GM18498 (cell line): ENCODE measurements at regions not wholly inside any gene's neighbourhood (a gene's known extent, or its start where the extent isn't known, plus 50 kb on each side); places are given as distances from the start of the nearest gene placed in this dataset.
A peak's percentile ranks its signal among the peaks of the same experiment; 100 is the strongest.
"Not testable (repeated sequence)": the region's sequence is repeated elsewhere in the genome, so short reads cannot be mapped to it uniquely, and the experiment has no call there.

Experiments
- ATAC-seq: cut with Tn5 transposase; IDR thresholded peaks from one replicate; pipeline ENCODE4 v1.9.1; 2021; ENCODE audit warnings: mild to moderate bottlenecking, moderate library complexity; ENCODE audit not compliant: unreplicated experiment

DNA sequence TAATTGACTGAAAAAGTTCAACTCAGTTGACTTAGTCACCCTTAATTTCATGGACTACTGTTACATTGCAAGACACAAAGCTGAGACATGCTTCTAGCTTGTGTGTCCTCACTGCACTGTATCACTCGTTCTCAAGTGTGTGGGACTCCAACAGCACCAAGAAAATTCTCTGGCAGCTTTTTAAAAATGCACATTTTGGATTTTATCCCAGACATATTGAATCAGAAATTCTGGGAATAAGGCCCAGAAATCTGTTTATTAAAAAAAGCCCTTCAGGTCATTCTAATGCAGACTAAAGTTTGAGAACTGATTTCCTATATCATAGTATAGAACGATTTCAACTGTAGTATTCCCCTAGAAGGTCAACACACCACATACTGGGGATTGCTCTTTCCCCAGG is 1485.3 kb downstream of the PCDH9 start:
- no peak for ATAC-seq

DNA sequence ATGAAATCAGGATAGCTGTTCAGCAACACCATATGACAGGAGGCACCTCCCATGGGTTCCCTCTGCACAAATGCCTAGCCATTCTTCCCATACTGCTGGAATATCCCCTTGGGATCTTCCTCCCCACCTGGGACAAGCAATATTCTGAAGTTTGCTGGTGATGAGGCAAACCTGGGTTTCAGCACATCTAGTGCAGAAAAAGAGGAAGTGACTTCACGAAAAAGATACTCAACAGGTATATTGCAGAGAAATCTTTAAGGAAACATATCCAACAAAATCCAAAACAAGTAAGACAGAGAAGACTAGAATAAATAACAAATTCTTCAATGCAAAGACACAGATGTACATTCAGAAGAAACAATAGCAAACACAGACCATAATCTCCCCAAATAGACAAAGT is 1497.0 kb downstream of the PCDH9 start:
- no peak for ATAC-seq

DNA sequence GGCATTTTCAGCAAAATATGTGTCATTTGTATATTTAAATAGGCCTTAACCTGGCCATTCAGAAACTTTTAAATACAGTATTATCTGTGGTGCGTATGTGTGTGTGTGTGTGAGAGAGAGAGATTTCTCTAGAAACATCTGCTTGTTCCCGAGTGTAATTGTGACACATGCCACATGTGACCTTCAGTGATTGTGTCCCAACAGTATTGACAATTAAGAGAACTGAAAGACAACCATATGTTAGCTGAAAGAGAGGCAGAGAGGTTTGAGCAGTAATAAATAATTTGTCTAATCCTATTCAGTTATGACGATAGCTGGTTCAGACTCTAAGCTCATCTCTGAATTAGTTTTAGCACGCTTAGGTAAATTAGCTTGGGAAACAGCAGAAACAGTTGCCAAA is 1503.1 kb downstream of the PCDH9 start:
- no peak for ATAC-seq

DNA sequence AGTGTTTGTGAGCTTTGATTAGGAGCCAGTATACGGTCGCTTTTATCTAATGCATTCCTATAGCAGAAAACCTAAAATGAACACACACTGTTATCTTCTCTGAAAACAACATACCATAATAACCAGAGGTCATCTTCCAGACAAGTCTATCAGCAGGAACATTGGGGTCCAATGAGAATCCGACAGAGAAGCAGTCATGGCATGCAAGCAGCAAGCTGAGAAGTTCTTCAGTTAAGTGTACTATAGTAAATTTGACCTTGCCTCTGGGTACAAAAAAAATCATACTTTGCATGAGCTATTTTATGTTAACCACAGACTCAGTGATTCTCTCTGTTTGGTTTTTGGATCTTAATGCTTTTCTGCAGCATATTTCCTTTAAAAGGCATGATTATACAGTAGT is 1505.1 kb downstream of the PCDH9 start:
- no peak for ATAC-seq

DNA sequence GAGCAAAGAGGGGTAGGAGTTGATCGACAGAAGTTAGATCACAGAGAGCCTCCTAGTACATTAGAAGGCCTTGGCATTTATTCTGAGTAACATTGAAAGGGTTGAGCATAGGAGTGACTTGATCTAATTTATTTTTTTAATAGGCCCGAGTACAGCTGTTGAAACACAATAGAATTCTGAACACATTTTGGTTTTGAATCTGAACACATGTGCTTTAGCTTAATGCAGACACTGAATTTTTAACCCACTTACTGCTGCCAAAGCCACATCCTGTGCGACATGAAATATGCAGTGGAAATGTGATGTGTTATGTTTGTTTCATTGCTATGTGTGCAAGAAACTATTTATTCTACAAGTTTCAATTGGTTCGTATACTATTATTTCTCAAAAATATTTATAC is 1505.9 kb downstream of the PCDH9 start:
- ATAC-seq = no peak

DNA sequence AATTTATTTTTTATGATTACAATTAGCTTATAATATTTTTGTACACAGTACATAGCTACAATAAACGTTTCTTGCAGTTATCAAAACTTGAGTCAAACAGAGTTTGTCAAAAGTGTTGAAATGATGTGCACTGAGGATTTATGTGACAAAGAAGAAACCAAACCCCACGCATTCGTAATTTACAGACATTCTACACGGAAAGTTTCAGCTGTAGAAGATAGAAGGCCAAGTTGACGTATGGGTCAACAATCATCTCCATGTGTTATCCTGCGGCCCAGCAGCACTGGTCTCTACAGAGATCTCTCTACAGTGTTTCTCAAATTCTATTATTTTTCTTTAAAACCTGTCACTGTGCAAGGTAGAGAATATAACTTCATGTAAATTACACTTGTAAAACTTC is 1507.6 kb downstream of the PCDH9 start:
- no peak for ATAC-seq

DNA sequence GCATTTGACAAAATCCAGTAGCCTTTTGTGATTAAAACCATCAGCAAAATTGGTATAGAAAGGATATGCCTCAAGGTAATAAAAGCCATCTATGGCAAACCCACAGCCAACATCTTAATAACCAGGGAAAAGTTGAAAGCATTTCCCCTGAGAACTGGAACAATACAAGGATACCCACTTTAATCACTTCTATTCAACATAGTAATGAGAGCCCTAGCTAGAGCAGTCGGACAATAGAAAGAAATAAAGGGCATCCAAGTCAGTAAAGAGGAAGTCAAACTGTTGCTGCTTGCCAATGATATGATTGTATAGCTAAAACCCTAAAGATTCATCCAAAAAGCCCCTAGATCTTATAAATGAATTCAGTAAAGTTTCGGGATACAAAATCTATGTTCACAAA is 1510.3 kb downstream of the PCDH9 start:
- no peak for ATAC-seq

DNA sequence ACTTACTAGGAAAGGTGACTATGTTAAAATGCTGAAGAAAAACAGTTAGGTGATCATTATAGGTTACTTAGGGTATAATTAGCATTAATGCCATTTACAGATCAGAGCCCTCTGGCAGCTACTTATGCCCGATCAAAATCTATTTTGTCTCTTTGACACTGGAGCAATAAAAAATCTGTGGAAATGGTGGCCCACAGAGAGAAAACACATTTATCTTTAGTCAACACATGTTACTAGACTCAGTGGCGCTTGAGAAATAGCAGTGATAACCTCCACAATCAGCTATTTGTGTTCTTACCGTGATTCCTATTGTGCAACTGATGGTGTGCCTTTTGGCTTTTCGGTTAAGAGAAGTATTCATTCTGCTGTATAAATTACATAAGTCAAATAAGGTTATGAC is 1519.6 kb downstream of the PCDH9 start:
- ATAC-seq = no peak

DNA sequence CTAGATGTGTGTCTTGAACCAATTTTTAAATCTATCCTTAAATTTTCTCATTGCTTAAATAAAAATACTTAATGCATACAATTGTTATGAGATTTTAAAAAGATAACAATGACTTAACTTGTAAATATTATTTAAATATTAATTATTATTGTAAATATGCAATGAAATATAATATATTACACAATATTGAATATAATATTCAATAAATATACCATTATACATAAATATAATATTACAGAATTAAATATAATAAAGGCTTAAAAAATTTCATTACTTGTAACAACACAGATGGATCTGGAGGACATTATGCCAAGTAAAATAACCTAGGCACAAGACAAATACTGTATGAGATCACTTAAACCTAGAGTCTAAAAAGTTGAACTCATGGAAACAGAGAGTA is 1532.3 kb downstream of the PCDH9 start:
- no peak for ATAC-seq

DNA sequence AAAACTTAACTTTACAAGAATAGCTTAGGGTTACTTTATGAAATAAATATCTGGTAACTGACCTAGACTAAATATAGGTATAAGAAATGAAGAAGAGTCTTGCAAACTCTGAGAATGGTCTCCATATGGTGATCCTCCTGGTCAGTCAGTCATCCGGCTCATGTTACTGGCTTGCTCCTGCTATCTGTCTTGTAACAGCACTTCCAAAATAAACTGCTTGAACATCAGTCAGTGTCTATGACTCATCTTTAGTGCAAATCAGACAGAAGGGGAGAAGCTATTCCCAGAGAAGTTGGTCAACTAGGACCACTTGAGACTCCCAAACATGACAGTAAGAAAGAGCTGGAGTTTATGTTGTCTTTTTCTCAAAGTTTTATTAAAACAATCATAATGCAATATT is 1550.9 kb downstream of the PCDH9 start:
- ATAC-seq = no peak

DNA sequence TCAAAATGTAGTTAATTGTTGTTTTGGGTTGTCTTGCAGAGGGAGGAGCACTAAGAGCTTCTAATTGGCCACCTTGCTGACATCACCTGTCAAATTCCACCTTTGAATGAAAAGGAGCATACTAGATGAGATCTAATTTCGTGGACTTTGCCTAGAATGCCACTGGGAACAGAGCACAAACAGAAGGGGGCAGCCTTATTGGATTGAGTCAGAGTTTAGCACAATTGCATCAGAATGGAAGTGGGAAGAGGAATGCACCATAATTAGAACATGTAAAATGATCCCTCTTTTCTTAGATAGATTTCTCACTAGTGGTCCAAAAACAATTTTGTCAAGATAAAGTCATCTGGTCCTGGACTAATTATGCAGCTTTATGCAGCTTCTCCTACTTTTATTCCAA is 1552.2 kb downstream of the PCDH9 start:
- no peak for ATAC-seq

DNA sequence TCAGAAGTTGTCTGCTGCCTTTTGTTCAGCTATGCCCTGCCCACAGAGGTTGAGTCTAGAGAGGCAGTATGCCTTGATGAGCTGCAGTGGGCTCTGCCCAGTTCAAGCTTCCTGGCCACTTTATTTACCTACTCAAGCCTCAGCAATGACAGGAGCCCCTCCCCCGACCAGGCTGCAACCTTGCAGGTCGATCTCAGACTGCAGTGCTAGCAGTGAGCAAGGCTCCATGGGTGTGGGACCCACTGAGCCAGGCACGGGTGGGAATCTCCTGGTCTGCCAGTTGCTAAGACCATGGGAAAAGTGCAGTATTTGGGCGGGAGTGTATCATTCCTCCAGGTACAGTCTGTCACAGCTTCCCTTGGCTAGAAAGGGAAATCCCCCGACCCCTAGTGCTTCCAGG is 1554.8 kb downstream of the PCDH9 start:
- ATAC-seq = not testable (repeated sequence)

DNA sequence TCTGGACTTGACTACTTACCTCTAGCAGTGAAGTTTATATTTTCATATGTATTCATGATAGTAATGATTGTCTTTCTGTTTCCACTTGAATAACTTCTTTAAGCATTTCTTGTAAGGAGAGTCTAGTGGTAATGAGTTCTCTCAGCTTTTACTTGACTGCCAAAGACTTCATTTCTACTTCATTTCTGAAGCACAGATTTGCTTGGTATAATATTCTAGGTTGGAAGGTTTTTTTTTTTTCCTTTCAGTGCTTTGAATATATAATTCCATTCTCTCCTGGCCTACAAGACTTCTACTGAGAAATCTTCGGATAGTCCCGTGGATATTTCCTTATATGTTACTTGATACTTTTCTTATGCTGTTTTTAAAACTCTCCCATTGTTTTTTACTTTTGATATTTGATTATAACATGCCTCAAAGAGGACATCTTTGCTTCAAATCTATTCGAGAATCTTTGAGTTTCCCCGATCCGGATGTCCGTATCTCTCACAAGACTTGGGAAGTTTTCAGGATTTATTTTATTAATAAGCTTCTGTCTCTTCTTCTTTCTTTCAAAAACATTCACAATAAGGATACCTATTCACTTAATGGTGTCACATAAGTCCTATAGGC is 1560.0 kb downstream of the PCDH9 start:
- ATAC-seq = no peak

DNA sequence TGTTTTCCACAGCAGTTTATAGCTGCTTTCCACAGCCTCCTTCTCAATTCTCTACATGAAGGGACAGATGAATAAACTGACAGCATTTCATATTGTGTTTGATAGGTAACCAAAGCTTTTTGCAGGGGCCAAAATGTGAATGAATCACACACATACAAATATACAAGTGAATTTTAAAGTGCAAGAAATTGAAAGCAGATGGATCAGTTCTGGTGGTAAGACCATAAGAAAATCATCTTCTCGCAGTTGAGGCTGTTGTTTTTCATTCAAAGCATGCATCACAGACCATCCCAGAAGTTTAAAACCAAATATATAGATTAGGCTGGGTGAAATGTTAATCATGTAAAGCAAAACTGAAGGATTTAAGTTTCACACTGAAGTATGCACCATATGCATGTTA is 1569.4 kb downstream of the PCDH9 start:
- no peak for ATAC-seq

DNA sequence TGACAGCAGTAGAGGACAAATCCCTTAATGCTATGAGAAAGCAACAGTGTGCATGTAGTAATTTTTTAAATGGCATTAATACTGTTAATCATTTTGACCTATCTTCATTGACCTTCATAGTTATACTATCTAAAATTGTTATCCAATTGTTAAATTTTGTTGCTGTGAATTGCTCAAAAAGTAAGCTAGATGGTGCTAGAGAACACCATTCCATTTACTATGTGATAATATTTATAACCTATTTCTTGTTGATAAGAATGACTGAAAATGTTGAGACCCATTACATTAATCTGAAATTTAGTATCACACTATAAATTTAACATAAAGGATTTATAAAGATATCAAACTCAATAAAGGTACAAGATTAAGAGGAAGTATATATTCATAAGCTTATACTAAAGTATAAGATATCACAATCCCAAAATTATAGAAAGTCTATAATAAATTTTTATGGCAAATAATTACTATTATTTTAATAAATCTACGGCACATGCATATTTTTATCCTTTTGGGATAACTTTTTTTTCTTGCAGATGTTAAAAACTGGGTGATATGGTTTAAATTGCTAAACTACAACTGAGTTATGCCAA is 1573.3 kb downstream of the PCDH9 start:
- ATAC-seq = no peak

DNA sequence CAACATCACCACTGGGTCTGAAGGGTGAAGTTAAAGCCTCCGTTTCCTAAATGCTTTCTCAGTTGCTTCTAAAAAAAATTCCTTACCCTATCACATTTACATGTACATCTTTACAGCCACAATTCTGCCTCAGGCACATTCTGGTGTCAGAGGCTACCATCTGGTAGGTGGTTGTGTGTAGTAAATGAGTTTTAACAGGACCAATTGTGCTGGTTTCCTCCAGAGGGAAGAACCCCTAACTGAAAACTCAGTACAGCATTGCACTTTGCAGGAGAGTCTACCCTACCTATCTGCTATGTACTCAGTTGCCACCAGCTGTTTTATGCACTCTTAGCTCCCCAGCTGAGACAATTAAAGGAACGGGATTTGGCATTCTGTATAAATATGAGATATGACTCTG is 1576.5 kb downstream of the PCDH9 start:
- no peak for ATAC-seq

DNA sequence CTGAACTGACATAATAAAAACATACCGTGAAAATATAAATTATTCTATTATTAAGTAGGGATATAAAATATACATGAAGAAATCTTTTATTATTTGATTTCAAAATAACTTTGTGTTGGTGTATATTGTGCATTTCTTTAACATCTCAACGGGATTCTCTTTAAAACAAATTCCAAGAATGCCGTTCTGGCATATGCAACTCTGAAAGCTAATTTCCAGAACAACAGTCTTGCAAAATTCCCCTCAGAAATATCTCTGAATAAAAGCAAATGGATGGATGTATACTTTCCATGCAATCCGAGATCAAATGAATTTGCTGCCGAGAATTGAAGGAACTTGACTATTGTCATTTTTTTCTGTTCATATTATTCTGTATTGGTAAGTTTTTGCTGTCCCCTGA is 1579.8 kb downstream of the PCDH9 start:
- no peak for ATAC-seq

DNA sequence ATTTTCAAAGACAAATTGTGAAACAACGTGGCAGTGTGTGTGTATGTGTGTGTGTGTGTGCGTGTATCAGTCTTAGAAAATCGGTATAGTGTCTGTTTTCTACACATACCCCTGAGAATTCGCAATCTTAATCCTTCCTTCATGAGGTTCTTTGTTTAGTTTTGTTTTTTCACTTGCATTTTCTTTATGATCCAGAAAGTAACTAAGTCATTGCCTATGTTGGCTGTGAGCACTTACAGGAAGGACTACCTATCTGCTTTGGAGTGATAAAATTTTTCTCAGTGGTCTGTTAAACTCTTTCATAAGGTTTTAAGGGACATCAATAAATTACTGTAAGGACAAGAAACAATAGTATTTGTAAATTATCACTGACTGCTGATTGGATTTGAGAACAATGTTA is 1587.1 kb downstream of the PCDH9 start:
- ATAC-seq = no peak

DNA sequence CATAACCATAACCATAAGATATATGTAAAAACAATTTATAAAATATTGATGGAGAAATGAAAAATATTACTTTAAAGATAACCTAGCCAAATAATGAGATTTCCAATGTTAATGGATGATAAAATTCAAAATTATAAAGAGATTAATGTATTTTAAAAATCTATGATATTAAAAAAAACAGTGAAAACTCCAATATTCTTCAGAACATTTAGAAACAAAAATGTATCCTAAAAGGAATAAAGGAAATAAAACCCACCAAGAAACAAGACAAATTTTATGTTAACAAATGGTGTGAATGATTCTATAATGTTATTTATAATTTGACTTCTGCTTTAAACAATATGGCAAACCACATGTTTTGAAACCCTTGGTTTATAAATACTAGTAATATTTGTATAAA is 1587.8 kb downstream of the PCDH9 start:
- no peak for ATAC-seq

DNA sequence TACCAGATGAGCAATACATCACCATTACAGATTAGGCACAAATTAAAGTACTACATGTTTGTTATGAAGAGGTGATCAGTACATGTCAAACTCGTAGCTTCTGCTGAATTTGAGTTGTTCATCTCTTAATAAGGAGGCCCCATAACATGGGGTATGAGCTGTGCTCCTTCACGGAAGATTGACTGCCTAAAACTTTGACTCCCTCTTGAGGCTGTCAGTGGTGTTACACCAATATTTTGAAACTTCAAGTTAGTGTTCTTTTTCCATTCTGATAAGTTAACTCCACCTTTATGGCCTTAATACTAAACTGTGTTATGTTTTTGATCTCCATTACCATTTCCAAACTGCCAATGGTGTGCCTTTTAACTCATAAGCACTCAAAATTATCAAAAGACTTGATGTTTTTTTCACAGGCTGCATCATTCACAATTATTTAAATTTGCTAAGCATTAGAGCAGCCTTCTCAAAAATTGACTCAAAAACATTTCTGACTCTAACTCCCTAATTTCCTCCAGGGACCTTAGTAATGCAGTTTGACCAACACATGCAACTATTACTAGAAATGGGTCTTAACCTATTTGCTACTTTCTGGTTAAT is 1591.5 kb downstream of the PCDH9 start:
- ATAC-seq = peak; percentile 84

DNA sequence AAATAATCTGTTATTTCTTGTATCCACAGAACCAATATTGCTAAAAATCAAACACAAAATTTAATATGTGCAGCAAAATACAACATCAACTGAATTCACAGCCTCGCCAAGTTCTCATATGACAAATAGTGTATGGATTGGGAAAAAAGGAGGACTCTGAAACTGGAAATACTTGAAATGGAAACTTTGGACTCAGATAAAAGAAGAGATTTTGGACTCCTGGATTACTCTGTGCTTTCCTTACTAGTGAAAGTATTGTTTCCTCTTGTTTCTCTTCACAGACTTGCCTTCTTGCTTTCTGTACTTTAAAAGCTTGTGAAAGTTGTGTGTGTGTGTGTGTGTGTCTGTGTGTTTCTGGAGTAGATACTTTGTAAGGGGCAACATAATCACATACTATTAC is 1596.3 kb downstream of the PCDH9 start:
- ATAC-seq = no peak

DNA sequence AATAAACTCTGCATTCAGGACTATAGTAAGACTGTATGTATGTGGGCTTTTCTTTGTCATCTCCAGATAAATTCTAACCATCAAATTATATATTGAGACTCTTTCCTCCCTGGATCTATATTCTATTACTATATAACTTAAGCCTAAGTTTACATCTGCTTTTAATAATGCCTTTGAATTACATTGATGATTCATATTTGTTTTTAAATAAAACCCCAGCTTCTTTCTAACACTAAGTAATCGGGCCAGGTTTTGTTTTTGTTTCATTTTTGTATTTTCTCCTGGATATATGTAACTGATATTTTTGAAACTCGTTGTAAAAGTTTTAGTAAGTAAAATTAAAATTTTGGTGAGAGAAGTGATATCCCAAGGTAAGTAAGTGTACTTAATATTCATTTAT is 1599.1 kb downstream of the PCDH9 start:
- no peak for ATAC-seq

DNA sequence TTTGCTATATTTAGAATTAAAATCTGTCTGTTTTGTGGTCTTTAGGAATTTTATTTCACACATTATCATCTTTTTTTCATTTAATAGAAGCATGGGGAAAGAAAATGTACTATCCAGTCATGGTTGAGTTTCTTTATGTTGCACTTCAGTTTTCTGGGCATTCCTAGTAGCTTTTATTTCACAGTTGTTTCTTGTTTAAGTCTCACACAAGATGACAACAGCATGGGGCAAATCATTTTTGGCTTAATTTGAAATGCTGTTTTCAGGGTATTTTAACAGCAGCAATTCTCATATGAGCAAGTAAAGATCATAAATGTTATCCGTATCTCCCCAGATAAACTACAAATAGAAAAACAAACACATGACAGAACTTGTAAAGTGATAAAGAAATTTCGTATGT is 1600.2 kb downstream of the PCDH9 start:
- no peak for ATAC-seq
